ENCODE measurements at regions not wholly inside any gene's neighbourhood (a gene's known extent, or its start where the extent isn't known, plus 50 kb on each side); places are given as distances from the start of the nearest gene placed in this dataset.

- Mint-ChIP-seq H3K4me3 (no peak overlapping the region), H3K27ac (no peak overlapping the region), H3K36me3 (no peaks in the 10 kb centered on the region), H3K4me1 (no peaks in the 10 kb centered on the region), H3K9me3 (peaks cover 8% of the 10 kb centered on the region)
- DNase-seq (ENCODE audit: low spot score in 2 of 2), result no peak
- no peak for ATAC-seq
These were observed 209.7 kb upstream of the PRR16 start for GRCh38 chr5:120254385-120254784.

DNA sequence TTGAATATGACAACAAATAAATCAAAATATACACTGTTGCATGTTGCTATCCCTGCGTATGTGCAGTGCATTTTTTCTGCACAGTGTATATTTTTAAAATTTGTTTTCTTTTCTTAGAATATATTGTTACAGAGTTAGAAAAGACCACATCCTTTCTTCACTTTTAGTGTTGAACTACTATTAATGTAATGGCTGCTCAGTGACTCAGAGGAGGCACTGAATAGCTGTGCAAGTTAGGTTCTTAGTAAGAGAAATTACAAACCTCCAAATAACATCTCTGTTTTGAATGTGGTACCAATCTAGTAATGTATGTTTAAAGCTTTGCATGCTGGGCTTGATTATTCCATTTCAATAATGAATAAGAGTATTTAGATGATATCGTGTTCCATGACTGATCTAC, 208.9 kb upstream of the PRR16 start:
- Mint-ChIP-seq H3K9me3 (peaks cover 6% of the 10 kb centered on the region), H3K4me1 (no peaks in the 10 kb centered on the region), H3K36me3 (no peaks in the 10 kb centered on the region), H3K27ac (no peak overlapping the region), H3K4me3 (no peak overlapping the region)
- DNase-seq (ENCODE audit: low spot score in 2 of 2) (no peak), ATAC-seq (no peak)

- H3K36me3 Mint-ChIP-seq, result no peaks in the 10 kb centered on the region
- DNase-seq (ENCODE audit: low spot score in 2 of 2) (no peak), ATAC-seq (no peak)
- H3K9me3 Mint-ChIP-seq, result peaks cover 6% of the 10 kb centered on the region
- no peak overlapping the region for H3K4me3 Mint-ChIP-seq
- no peaks in the 10 kb centered on the region for H3K4me1 Mint-ChIP-seq
- H3K27ac Mint-ChIP-seq, result no peak overlapping the region
These were observed 207.7 kb upstream of the PRR16 start for GRCh38 chr5:120256376-120256775.

DNA sequence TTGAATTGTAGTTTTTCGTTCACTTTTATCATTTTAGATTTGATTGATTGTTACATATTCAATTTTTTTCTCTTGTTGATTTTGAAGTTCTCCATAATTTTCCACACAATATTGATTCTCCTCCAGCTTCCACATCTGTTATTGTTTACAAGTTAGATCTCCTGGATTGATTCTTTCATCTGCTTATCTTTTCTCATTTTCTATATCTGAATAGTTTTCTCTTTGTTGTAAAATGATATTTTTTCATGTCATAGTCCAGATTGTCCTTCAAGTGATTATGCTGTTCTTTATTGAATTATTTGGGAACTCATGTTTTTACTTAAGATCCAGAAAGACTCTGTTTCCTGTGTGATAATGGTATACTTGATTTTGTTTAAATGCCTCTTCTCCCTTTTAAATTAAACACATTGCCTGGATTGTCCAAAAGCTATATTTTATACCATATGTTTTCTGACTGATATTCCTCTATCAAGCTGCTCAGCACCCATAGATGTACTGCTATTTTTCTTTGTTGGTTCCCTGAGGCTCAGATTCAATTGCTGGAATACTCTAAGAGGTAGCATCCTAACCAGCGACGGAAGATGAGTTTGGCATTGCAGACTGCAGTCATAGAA, 206.6 kb upstream of the PRR16 start:
- H3K36me3 Mint-ChIP-seq, result no peaks in the 10 kb centered on the region
- no peaks in the 10 kb centered on the region for H3K4me1 Mint-ChIP-seq
- ATAC-seq, result no peak
- H3K4me3 Mint-ChIP-seq, result no peak overlapping the region
- peaks cover 6% of the 10 kb centered on the region for H3K9me3 Mint-ChIP-seq
- H3K27ac Mint-ChIP-seq, result no peak overlapping the region
- DNase-seq (ENCODE audit: low spot score in 2 of 2), result no peak

DNA sequence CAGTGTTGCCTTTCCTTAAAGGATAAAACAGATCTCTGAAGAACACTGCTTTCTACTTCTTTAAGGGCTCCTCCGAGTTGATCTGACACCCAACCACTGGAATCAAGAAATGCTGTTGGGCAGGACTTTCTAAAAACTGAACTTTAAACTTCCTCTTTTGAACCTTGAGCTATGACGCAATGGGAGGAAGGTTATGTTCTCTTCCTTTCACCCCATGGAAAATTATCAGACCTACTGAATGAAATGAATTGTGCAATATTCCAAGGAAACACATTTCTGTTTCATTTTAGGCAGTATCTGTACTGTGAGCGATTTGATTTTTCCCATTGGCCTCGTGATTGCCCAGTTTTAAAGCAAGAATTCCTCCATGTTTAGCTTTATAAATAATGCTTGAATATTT, 206.0 kb upstream of the PRR16 start:
- peaks cover 6% of the 10 kb centered on the region for H3K9me3 Mint-ChIP-seq
- H3K36me3 Mint-ChIP-seq, result no peaks in the 10 kb centered on the region
- no peak overlapping the region for H3K4me3 Mint-ChIP-seq
- DNase-seq (ENCODE audit: low spot score in 2 of 2) (no peak), ATAC-seq (no peak)
- no peaks in the 10 kb centered on the region for H3K4me1 Mint-ChIP-seq
- H3K27ac Mint-ChIP-seq, result no peak overlapping the region

GRCh38 chr5:120260651-120261050, 203.4 kb upstream of the PRR16 start:
- Mint-ChIP-seq H3K36me3 (no peaks in the 10 kb centered on the region), H3K9me3 (peaks cover 8% of the 10 kb centered on the region), H3K4me3 (no peak overlapping the region), H3K27ac (no peak overlapping the region), H3K4me1 (no peaks in the 10 kb centered on the region)
- ATAC-seq (no peak), DNase-seq (ENCODE audit: low spot score in 2 of 2) (no peak)

DNA sequence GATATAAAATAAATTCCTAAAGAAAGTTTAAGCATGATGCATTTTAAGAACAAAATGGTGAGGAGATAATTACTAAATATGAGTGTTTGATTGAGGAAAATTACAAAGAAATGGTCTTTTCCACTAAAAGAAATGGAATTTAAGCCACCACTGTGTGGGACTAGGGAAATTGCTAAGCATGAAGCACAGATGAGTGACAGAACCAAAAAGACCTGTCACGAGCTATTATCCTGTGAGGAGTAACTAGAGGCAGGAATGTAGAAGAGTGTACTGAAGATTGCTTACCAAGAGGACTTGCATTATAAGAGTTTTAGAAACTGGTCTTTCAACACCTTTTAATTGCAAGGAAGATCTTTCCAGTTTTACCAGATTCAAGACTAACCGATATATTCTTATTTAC, 193.6 kb upstream of the PRR16 start:
- ATAC-seq, result no peak
- no peak for DNase-seq (ENCODE audit: low spot score in 2 of 2)
- Mint-ChIP-seq H3K4me3 (no peak overlapping the region), H3K9me3 (peaks cover 17% of the 10 kb centered on the region), H3K27ac (no peak overlapping the region), H3K36me3 (no peaks in the 10 kb centered on the region), H3K4me1 (no peaks in the 10 kb centered on the region)

DNA sequence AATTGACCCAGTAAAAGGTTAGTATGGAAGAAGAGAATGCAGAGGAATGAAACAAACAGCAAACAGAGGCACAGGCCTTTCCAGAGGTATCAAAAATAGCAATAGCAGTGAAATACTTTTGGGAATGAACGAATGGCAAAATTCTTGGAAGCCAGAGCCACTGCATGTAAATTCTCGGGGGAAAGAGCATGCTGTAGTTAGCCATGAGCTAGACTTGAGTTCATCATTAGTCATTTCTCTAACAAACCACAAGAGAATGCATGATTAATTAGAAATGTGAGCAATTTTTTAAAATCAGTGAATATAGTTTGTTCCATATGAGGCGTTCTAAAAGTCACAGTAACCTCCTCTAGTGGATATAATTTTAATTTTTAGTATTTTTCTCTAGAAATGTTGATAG, 170.3 kb upstream of the PRR16 start:
- H3K27ac Mint-ChIP-seq, result no peak overlapping the region
- H3K4me1 Mint-ChIP-seq, result no peaks in the 10 kb centered on the region
- peaks cover 14% of the 10 kb centered on the region for H3K9me3 Mint-ChIP-seq
- ATAC-seq (no peak), DNase-seq (ENCODE audit: low spot score in 2 of 2) (no peak)
- no peaks in the 10 kb centered on the region for H3K36me3 Mint-ChIP-seq
- no peak overlapping the region for H3K4me3 Mint-ChIP-seq

- H3K27ac Mint-ChIP-seq, result no peak overlapping the region
- no peaks in the 10 kb centered on the region for H3K4me1 Mint-ChIP-seq
- H3K36me3 Mint-ChIP-seq, result no peaks in the 10 kb centered on the region
- ATAC-seq (no peak), DNase-seq (ENCODE audit: low spot score in 2 of 2) (no peak)
- peaks cover 17% of the 10 kb centered on the region for H3K9me3 Mint-ChIP-seq
- no peak overlapping the region for H3K4me3 Mint-ChIP-seq
These were observed 166.5 kb upstream of the PRR16 start for GRCh38 chr5:120297616-120298015.

DNA sequence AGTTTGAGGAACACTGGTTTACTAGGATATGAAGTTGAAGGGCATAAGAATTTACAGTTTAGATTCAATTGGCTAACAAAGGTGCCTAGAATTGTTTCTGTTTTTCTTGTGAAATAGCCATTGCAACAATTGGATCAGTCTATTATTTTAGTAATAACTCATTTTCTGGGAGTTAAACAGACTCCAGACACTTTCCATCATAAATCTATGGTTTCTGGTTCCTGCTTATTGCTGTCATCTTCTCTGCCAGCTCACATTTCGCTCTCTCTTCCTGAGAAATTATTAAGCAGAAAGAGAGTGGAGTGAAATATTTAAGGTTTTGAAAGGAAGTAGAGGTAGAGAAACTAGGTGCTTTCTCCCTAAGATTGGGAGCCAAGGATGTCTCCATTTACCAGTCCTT, 165.1 kb upstream of the PRR16 start:
- H3K4me3 Mint-ChIP-seq, result no peak overlapping the region
- peaks cover 12% of the 10 kb centered on the region for H3K9me3 Mint-ChIP-seq
- DNase-seq (ENCODE audit: low spot score in 2 of 2), result no peak
- no peak overlapping the region for H3K27ac Mint-ChIP-seq
- no peaks in the 10 kb centered on the region for H3K4me1 Mint-ChIP-seq
- H3K36me3 Mint-ChIP-seq, result no peaks in the 10 kb centered on the region
- ATAC-seq, result no peak

DNA sequence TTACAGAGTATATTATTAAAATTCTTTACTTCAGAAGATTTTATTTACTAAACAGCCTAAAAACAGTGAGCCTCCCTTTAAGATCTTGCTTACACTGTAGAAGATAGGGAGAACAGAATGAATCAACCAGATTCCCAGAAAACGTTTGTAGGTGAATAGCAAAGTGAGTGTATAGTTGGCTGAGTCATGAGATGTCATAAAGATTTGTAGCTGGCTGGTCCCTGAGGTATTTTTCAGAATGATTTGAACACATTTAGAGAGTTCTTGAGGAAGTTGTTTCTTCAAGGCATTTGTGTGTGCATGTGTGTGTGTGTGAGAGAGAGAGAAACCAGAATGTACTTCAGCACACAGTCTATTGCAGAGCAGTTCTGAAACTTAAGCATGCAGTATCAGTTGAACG, 159.4 kb upstream of the PRR16 start:
- ATAC-seq, result no peak
- Mint-ChIP-seq H3K4me3 (no peak overlapping the region), H3K4me1 (no peaks in the 10 kb centered on the region), H3K27ac (no peak overlapping the region), H3K36me3 (no peaks in the 10 kb centered on the region), H3K9me3 (peaks cover 10% of the 10 kb centered on the region)
- no peak for DNase-seq (ENCODE audit: low spot score in 2 of 2)

GRCh38 chr5:120306303-120306702, 157.8 kb upstream of the PRR16 start:
- Mint-ChIP-seq H3K36me3 (no peaks in the 10 kb centered on the region), H3K4me1 (no peaks in the 10 kb centered on the region), H3K4me3 (no peak overlapping the region), H3K9me3 (peaks cover 7% of the 10 kb centered on the region), H3K27ac (no peak overlapping the region)
- ATAC-seq (no peak), DNase-seq (ENCODE audit: low spot score in 2 of 2) (no peak)

DNA sequence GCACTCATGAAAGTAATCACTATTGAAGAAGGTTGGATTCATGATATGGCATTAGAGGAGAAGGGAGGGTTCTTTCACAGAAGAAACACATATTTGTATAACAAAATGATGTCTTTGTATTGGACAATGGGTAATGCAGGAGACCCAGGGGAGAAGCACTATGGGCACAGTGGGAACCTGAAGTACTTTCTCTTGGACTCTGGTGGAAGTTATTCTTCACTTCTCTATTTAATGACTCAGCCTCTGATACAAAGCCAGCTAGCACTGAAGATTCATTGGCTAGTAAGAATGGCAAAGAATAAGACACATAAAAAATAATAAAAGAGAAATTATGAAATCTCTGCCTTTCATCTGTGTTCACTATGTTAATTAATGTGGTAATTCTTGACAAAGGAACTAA, 149.9 kb upstream of the PRR16 start:
- H3K36me3 Mint-ChIP-seq, result no peaks in the 10 kb centered on the region
- H3K27ac Mint-ChIP-seq, result no peak overlapping the region
- H3K4me1 Mint-ChIP-seq, result no peaks in the 10 kb centered on the region
- peaks cover 22% of the 10 kb centered on the region for H3K9me3 Mint-ChIP-seq
- no peak overlapping the region for H3K4me3 Mint-ChIP-seq
- DNase-seq (ENCODE audit: low spot score in 2 of 2) (no peak), ATAC-seq (no peak)

DNA sequence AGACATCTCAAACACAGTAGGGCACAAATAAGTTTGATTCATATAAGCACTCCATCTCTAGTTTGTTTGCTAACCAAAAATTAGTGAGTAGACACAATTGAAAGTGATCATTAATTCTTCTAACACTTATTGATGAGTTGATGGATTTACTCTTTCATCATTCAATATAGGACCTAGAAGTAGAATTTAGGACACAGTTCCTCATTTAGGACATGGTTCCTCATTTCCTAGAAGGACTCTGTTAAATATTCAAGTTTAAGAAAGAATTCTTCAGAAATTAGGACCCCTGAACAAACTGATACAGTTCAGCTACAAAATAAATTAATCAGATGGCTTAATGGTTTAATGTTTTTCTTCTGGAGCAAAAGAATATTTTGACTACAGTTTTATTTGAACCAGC, 143.5 kb upstream of the PRR16 start:
- Mint-ChIP-seq H3K4me1 (no peaks in the 10 kb centered on the region), H3K4me3 (no peak overlapping the region), H3K9me3 (peaks cover 15% of the 10 kb centered on the region), H3K36me3 (no peaks in the 10 kb centered on the region), H3K27ac (no peak overlapping the region)
- DNase-seq (ENCODE audit: low spot score in 2 of 2) (no peak), ATAC-seq (no peak)

DNA sequence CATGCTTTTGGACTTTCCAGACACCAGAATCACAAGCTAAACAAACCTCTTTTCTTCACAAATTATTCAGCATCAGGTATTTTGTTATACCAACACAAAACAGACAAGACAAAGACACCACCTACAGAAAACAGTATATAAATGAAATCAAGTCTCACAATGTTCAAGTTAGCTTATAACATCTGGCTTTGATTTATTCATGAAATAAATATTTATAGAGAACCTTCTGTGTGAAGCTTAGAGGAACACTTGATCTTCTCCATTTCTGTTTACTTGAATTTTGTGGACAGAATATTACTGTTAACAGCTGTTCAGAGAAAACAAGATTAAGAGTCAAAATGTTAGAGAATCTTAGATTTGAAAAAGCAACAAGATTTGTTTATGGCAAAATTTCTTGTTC, 137.4 kb upstream of the PRR16 start:
- ATAC-seq (no peak), DNase-seq (ENCODE audit: low spot score in 2 of 2) (no peak)
- Mint-ChIP-seq H3K9me3 (peaks cover 16% of the 10 kb centered on the region), H3K27ac (no peak overlapping the region), H3K36me3 (no peaks in the 10 kb centered on the region), H3K4me3 (no peak overlapping the region), H3K4me1 (no peaks in the 10 kb centered on the region)

- DNase-seq (ENCODE audit: low spot score in 2 of 2), result no peak
- Mint-ChIP-seq H3K4me1 (no peaks in the 10 kb centered on the region), H3K9me3 (peaks cover 16% of the 10 kb centered on the region), H3K27ac (no peak overlapping the region), H3K36me3 (no peaks in the 10 kb centered on the region), H3K4me3 (no peak overlapping the region)
- no peak for ATAC-seq
These were observed 136.9 kb upstream of the PRR16 start for GRCh38 chr5:120327180-120327579.

GRCh38 chr5:120329095-120329494, 135.0 kb upstream of the PRR16 start:
- H3K36me3 Mint-ChIP-seq, result no peaks in the 10 kb centered on the region
- H3K4me3 Mint-ChIP-seq, result no peak overlapping the region
- ATAC-seq (no peak), DNase-seq (ENCODE audit: low spot score in 2 of 2) (no peak)
- no peaks in the 10 kb centered on the region for H3K4me1 Mint-ChIP-seq
- no peak overlapping the region for H3K27ac Mint-ChIP-seq
- H3K9me3 Mint-ChIP-seq, result peaks cover 20% of the 10 kb centered on the region
